GM13977 (cell line): ENCODE measurements at regions not wholly inside any gene's neighbourhood (a gene's known extent, or its start where the extent isn't known, plus 50 kb on each side); places are given as distances from the start of the nearest gene placed in this dataset.

Source experiments
- DNase-seq: peaks from one replicate; pipeline ENCODE4 v3.0.0; 2012; ENCODE audit warnings: low spot score
- CTCF ChIP-seq: IDR thresholded peaks from 2 replicates; pipeline ENCODE4 v1.5.1; 2012; ENCODE audit warnings: mild to moderate bottlenecking, control low read depth; ENCODE audit not compliant: insufficient read depth; ENCODE audit errors: extremely low read depth, missing control alignments
- in situ Hi-C: fragments of 300-500 bp; cut with MboI; formaldehyde crosslinking; loops from one replicate; pipeline ENCODE4 v1.12.0; 2022; ENCODE audit warnings: low sequenced_read_pairs, low pct_unique_long_range_greater_than_20kb, mixed read lengths, inconsistent platforms; ENCODE audit not compliant: unreplicated experiment

- no peak for TF ChIP-seq CTCF
- in situ Hi-C loops, result no loop called here
- no peak for DNase-seq
These were observed 153.3 kb upstream of the TCERG1L start for GRCh38 chr10:131464789-131465188.

GRCh38 chr10:131469551-131469950, 158.0 kb upstream of the TCERG1L start:
- no peak for DNase-seq
- in situ Hi-C loops, result no loop called here
- no peak for TF ChIP-seq CTCF

GRCh38 chr10:131473645-131474044, 162.1 kb upstream of the TCERG1L start:
- TF ChIP-seq CTCF, result no peak
- no peak for DNase-seq
- in situ Hi-C loops, result no loop called here

- DNase-seq, result no peak
- TF ChIP-seq CTCF, result no peak
- in situ Hi-C loops, result no loop called here
These were observed 162.9 kb upstream of the TCERG1L start for GRCh38 chr10:131474416-131474815.

- no peak for TF ChIP-seq CTCF
- in situ Hi-C loops, result no loop called here
- no peak for DNase-seq
These were observed 163.5 kb upstream of the TCERG1L start for GRCh38 chr10:131475043-131475442.

- DNase-seq, result no peak
- in situ Hi-C loops, result no loop called here
- no peak for TF ChIP-seq CTCF
These were observed 164.3 kb upstream of the TCERG1L start for GRCh38 chr10:131475803-131476202.
